ENCODE measurements at regions not wholly inside any gene's neighbourhood (a gene's known extent, or its start where the extent isn't known, plus 50 kb on each side); places are given as distances from the start of the nearest gene placed in this dataset.

- TF ChIP-seq RAD21 (IDR thresholded peaks at IDR 0.05; ENCODE audit: low read depth) (no peak), TAF1 (IDR thresholded peaks at IDR 0.05; ENCODE audit: low read depth) (no peak), CEBPB (IDR thresholded peaks at IDR 0.05) (no peak), FOXM1 (IDR thresholded peaks at IDR 0.05; ENCODE audit: borderline replicate concordance, low read depth) (no peak), REST (IDR thresholded peaks at IDR 0.05; ENCODE audit: low read depth) (no peak), YY1 (IDR thresholded peaks at IDR 0.05; ENCODE audit: low read depth) (no peak), CREB1 (IDR thresholded peaks at IDR 0.05; ENCODE audit: low read depth) (no peak), EP300 (IDR thresholded peaks at IDR 0.05; ENCODE audit: borderline replicate concordance) (no peak), EGR1 (IDR thresholded peaks at IDR 0.05) (no peak), TCF12 (IDR thresholded peaks at IDR 0.05; ENCODE audit: low read depth) (no peak), TEAD4 (IDR thresholded peaks at IDR 0.05) (no peak), ZBTB7A (IDR thresholded peaks at IDR 0.05; ENCODE audit: low read depth) (no peak), NFIC (IDR thresholded peaks at IDR 0.05) (no peak)
- TF ChIP-seq, protein P1, sequence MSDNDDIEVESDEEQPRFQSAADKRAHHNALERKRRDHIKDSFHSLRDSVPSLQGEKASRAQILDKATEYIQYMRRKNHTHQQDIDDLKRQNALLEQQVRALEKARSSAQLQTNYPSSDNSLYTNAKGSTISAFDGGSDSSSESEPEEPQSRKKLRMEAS (IDR thresholded peaks at IDR 0.05) = no peak
These were observed 101.3 kb upstream of the DMRT1 start for GRCh38 chr9:740221-740620.
